Limb (tissue), 2 donors: ENCODE measurements at regions not wholly inside any gene's neighbourhood (a gene's known extent, or its start where the extent isn't known, plus 50 kb on each side); places are given as distances from the start of the nearest gene placed in this dataset.
"Not testable (repeated sequence)": the region's sequence is repeated elsewhere in the genome, so short reads cannot be mapped to it uniquely, and the experiment has no call there.

Experiments used
- DNase-seq, 2 donors: peaks; one replicate each; pipeline ENCODE4 v3.0.0-alpha.2; 2016; ENCODE audit errors: extremely low spot score in 2 of 2

- DNase-seq: peak in 1 of 2 donors; percentile 28
Observed at GRCh38 chr14:77985211-77985615, 185.0 kb upstream of the NRXN3 start.

- DNase-seq: no peak
Observed at GRCh38 chr14:77986773-77987172, 183.4 kb upstream of the NRXN3 start.

GRCh38 chr14:77988096-77988870 lies 181.9 kb upstream of the NRXN3 start:
- DNase-seq: no peak

GRCh38 chr14:77988970-77989369 lies 181.2 kb upstream of the NRXN3 start:
- no peak for DNase-seq

GRCh38 chr14:77989441-77989991 lies 180.7 kb upstream of the NRXN3 start:
- peak; percentile 11 to 63 for DNase-seq

- no peak for DNase-seq
Observed at GRCh38 chr14:77990337-77990736, 179.8 kb upstream of the NRXN3 start.

- no peak for DNase-seq
Observed at GRCh38 chr14:77991128-77991772, 178.9 kb upstream of the NRXN3 start.

- no peak for DNase-seq
Observed at GRCh38 chr14:78005325-78005724, 164.8 kb upstream of the NRXN3 start.

GRCh38 chr14:78007160-78007559 lies 163.0 kb upstream of the NRXN3 start:
- DNase-seq: no peak

GRCh38 chr14:78010688-78011087 lies 159.5 kb upstream of the NRXN3 start:
- no peak for DNase-seq

- not testable (repeated sequence) for DNase-seq
Observed at GRCh38 chr14:78013911-78014310, 156.3 kb upstream of the NRXN3 start.

GRCh38 chr14:78016532-78016931 lies 153.6 kb upstream of the NRXN3 start:
- DNase-seq: no peak

- DNase-seq: no peak
Observed at GRCh38 chr14:78018283-78018682, 151.9 kb upstream of the NRXN3 start.

- peak; percentile 8 to 73 for DNase-seq
Observed at GRCh38 chr14:78022059-78022458, 148.1 kb upstream of the NRXN3 start.

- DNase-seq: no peak
Observed at GRCh38 chr14:78023112-78023511, 147.1 kb upstream of the NRXN3 start.

- DNase-seq: peak in 1 of 2 donors; percentile 28
Observed at GRCh38 chr14:78028471-78028870, 141.7 kb upstream of the NRXN3 start.

GRCh38 chr14:78029601-78030372 lies 140.4 kb upstream of the NRXN3 start:
- no peak for DNase-seq

- no peak for DNase-seq
Observed at GRCh38 chr14:78043349-78043748, 126.8 kb upstream of the NRXN3 start.

GRCh38 chr14:78048120-78048519 lies 122.1 kb upstream of the NRXN3 start:
- DNase-seq: no peak

GRCh38 chr14:78056890-78057289 lies 113.3 kb upstream of the NRXN3 start:
- not testable (repeated sequence) for DNase-seq

- no peak for DNase-seq
Observed at GRCh38 chr14:78070344-78070743, 99.8 kb upstream of the NRXN3 start.

- DNase-seq: no peak
Observed at GRCh38 chr14:78071016-78071549, 99.1 kb upstream of the NRXN3 start.
